HuH-7 (cell line): ENCODE measurements at regions not wholly inside any gene's neighbourhood (a gene's known extent, or its start where the extent isn't known, plus 50 kb on each side); places are given as distances from the start of the nearest gene placed in this dataset.
"Not testable (repeated sequence)": the region's sequence is repeated elsewhere in the genome, so short reads cannot be mapped to it uniquely, and the experiment has no call there.

Experiments used
- DNase-seq: peaks from one replicate; pipeline ENCODE4 v3.0.0; 2011; ENCODE audit warnings: low spot score

DNA sequence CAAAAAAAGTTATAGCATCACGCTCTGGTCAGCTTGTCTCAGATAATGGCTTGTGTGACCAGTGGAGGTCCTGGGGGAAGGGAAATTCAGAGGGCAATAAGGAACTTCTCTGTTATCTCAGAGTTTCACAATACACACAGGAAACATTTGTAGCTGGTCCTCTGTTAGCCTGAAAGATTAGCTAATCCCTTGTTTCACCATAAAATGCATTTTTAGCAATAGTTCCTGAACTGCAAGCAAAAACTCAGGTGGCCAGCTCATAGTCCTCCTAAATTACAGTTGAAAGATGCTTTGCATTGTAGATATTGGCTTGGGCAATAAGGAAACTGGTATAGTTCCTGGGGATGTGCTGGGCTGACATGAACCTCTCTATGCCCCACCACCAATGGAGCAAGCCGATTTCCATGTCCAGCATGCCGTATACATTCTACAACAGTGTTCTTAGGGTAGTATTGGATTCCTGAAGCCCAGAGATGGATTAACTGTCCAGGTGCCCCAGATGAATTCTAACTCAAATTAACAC, 141.5 kb upstream of the TBL1XR1 start:
- DNase-seq = peak; percentile 52

DNA sequence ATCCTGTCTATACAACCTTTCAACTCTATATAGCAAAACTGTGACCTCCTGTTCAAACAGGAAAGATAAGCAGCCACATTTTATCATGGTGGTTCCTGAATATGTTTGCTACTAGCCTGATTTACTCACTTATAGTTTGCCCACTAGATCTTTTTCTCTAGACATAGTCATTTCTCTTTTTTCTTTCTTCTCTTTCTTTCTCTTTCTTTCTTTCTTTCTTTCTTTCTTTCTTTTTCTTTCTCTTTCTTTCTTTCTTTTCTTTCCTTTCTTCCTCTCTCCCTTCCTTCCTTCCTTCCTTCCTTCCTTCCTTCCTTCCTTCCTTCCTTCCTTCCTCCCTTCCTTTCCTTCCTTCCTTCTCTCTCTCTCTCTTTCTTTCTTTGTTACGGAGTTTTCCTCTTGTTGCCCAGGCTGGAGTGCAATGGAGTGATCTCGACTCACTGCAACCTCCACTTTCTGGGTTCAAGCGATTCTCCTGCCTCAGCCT, 142.0 kb upstream of the TBL1XR1 start:
- DNase-seq = not testable (repeated sequence)

DNA sequence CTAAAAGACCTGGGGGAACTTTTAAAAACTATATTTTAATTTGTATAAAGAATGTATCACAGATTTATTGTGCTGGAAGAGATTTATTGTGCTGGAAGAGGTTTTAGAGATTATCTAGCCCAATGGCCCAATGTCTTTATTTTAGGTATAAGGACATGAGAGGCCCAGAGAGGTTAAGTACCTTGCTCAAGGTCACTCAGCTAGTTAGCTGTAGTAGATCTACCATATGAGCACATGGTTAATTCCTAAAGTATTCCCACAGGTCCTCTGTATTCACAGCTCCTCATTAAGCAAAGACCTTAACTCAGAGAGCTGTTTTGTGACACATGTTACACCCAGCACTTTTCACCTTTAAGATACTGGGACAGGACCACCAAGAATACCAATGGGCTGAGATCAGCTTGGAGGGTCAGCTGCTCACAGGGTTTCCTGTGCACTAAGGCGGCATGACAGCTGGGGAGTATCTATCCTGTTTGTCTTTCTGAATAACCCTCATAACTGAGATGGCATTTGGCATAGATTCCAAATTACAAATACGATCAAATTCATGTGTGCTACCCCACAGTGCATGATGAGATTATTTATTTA, 143.1 kb upstream of the TBL1XR1 start:
- no peak for DNase-seq

DNA sequence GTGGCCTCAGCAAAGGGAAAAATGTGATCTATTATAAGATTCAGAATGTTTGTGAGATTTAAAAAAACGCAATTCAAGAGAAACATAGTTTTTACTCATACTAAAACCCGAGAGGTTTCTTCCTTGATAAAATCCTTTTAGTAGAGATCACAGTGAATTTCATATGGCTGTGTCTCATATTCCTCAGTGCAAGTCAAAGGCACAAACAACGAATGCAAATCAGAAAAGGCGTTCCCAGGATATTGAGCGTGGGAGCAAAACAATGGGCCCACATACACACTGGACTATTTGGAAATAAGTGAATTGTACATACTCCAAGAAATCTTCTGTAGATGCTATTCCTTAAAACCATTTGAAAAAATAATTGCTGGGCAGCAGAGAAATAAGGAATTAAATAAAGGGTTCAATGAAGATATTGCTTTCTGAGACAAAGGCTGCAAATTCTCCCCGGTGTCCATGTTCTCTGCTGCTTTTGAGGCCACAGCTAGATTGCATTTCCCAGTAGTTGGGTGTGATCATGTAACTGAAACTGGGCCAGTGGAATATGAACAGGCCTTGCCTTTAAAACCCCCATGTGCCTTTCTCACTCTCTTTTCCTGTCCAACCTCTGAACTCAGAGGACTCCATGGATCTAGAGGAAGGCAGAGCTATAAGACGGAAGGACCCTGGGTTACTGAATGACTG, 144.6 kb upstream of the TBL1XR1 start:
- DNase-seq = no peak

DNA sequence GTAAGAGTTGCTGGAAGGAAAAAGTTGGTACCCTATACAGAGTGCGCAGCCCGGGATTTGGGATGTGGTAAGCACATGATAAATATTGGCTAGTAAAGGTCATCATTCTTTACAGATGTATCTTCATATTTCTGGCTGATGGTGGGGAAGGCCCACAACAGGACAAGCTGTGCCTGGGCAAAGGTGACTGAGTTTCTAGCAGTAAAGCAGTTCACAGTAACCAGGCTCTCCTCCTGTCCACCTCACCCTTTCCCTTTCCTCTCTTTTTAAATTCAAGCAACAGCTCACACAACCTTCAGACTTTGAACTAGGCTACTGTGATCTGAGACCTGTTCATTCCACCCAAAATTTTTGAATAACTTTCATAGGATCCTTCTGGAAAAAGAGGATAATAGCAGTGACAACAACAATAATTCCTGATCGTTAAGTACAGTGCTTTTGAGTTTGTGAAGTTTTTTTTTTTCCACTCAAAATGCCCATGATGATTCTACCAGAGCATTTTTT, 145.9 kb upstream of the TBL1XR1 start:
- no peak for DNase-seq

DNA sequence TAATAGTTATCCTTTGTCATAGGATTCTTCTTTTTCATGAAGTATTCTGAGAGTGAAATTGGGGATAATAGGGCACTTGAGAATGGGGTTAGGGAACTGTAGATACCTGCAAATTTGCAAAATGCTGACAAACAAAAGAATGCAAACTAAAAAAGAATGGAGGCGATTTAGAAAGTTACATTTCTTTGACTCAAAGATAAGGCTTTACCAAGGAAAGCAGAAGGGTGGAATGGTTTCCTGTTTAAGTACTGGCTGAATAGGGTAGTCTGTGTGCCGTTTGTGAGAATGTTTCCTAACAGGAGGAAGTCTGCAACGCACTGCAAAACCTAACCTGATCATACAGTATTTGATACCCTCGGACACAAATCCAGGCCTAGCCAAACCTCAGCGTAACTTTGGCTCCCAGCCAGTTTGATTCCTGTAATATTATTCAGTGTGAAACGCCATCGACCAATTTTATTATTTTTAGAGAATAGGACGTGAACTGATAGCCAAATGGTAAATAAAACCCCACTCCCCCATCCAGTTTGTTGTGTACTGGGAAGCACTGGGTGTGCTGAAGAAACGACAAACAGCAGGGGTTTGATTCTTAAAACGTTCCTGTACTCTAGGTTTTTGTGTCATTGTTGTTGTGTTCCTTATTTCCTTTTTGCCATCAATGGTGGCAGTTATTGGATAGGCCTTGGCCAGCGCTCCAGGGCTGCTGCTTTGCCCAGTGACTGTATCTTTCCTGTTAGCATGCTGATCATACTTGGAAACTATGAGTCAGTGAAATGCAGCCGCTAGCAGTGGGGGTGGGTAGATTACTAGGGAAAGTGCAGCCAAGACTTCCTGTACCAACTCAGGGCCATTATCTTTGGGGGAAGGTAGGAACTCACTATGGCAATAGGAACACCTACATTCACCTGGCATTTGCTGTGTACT, 148.0 kb upstream of the TBL1XR1 start:
- DNase-seq = no peak

DNA sequence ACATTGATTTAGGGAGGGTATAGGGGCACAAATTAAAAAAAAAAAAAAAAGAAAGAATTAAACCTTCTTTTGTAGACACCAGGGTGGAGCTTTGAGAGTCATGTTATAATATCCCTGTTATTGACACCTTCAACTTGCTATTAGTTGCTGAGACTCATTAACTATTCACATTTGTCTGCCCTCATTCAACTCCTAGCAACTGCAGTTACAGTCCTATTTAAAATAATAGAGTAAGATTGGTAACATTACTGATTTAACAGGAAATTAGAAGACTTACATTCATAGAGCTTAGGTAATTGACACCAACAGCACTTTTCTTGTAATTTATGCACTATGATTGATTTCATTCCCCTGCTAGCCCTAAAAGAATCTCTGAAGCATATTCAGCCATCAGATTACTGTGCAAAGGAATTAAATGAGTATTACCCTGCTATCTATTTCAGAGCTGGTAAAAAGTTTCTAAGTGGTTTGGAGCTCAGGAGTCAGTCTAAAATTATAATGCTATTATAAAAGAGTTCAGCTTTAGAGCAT, 148.8 kb upstream of the TBL1XR1 start:
- no peak for DNase-seq

DNA sequence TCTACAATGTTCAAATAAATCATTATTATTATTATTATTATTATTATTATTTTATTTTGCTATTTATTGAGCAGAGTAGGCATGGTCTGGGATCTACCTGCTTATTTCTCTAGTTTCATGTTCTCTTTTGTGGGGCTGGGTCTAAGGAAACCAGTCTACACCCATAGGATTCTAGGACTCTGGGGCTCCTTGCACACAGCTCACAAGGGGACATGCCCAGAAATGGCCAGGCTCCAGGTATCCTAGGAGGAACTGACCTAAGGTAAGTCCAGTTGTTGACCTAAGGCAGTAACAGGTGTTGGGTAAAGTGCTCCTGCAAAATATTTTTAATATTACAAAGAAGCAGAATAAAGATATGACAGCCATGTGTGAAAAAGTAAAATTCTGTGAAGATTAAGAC, 149.6 kb upstream of the TBL1XR1 start:
- DNase-seq = no peak

DNA sequence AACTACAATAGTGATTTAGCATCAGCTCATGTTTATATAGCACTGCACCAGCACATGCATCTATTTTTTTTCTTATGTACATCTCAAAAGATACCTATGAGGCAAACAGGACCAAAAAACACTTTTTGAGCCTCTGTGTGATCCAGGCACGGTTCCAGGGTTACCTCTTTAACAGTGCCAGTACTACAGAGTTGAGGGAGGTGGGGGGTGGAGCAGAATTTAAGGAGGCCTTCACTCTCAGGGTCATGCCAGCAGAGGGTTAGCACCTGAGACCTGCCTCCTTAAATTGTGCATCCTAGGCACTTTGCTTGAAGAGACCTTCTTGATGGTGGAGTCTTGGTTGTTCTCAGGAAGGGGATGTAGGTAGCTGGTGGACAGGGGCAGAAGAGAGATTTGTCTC, 150.3 kb upstream of the TBL1XR1 start:
- no peak for DNase-seq

DNA sequence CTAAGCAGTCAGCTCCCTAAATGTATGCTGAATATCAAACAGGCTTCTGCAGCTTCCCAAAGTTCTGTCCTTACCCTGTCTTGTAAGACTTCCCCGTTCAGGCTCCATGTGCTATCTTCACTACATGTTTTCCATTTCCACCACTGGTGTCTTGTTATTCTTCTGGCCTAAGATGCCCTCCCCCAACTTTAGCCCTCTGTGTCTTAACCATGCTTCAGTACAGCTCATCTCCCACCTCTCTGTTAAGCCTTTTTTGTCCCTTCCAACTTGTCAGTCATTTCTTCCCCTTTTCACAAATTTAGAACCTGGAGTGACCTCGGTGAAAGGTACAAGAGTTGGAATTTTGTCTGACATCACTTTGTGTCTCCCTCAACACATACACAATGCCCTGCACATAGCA, 151.7 kb upstream of the TBL1XR1 start:
- no peak for DNase-seq

DNA sequence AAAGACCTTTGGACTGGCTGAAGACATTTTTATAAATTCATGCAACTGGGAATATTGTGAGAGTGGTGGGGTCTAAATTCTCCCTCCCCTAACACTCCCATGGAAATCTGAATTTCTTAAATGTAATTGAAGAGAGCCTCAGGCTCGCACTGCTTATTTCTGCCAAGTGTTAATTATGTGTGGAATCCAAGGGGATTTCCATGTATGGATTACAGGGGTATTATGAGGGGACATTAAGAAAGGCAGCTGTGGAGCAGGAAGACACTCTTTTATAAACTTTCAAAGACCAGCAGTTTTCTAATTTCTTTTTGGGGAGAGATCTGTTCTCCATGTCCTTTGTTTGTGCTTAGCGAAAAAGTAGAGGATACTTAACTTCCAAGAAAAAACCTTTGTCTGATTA, 152.1 kb upstream of the TBL1XR1 start:
- DNase-seq = no peak

DNA sequence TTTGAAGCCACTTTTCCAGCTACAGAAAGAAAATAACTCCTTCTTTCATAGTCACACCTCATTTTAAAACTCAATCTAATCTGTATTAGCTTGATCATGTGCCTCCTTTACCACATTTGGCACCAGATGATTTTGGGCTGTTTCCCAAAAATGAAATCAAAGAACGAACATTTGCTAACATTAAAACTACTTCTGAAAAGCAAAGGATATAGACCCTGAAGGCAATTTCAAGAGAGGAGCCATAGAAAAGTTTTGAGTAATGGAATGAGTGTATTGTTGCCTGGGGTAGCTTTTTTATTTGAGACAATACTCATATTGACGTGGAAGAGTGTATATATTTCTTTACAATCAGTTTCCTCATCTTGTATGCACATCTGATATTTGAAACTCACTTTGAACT, 152.8 kb upstream of the TBL1XR1 start:
- no peak for DNase-seq

DNA sequence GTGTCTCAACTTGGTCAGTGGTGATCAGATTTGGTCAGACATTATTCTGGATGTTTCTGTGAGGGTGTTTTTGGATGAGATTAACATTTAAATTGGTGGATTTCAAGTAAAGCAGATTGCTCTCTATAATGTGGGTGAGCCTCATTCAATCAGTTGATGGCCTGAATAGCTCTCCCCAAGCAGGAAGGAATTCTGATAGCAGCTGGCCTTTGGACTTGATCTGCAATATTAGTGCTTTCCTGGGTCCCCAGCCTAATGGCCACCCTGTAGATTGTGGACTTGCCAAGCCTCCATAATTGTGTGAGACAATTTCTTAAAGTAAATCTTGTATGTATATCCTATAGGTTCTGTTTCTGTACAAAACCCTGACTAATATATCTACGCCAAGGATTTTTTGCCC, 153.9 kb upstream of the TBL1XR1 start:
- DNase-seq = no peak

DNA sequence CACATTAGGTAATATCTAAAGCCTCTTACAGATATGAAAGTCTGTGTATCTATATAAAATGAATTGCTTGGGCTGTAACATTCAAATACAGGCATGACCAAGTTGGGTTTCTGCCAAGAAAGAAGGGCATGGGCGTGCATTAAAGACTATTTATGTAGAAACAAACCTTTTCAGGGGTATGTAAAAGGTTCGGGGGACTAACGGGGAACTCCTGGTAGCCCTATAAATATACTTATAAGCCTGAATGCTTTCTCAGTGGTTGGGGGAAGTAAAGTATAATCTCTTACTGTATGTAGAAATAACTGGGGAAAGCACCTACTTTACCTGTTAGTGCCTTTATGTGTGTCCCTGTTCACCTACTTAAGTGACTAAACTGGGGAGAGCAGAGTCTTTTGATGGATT, 154.5 kb upstream of the TBL1XR1 start:
- DNase-seq = no peak

DNA sequence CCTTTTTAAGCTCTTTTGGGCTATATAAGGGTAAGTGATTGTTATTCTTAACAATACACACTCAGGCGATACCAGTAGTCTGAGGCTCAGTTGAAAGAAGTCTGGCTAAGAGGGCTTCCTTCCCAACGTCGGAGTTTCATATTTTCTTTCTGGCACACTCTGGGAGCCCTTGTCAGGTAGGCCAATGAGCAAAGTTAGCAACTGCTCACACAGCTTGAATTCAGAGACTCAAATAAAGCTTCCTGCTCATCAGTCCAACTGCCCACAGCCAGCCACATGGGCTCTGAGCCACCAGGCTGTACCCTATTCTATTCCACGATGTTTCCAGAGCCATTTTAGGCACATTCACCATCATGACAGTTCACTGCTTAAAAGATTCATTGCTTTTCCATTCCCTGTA, 155.1 kb upstream of the TBL1XR1 start:
- DNase-seq = no peak

DNA sequence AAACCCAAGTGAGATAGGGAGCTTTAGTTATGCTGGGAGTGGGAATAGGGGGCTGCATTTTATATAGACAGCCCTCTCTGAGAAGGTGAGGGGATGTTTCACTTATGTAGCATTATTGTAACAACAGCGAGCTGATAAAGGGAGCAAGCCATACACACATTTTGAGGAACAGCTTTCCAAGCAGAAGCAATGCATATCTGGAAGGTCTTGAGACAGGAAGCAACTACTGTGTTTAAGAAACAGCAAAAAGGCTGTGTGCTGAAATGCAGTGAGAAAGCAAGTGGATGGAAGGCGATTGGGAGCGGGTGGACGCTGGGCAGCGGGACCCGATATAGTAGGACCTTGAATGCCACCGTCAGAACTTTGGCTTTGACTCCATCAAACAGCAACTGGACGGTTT, 155.9 kb upstream of the TBL1XR1 start:
- no peak for DNase-seq

DNA sequence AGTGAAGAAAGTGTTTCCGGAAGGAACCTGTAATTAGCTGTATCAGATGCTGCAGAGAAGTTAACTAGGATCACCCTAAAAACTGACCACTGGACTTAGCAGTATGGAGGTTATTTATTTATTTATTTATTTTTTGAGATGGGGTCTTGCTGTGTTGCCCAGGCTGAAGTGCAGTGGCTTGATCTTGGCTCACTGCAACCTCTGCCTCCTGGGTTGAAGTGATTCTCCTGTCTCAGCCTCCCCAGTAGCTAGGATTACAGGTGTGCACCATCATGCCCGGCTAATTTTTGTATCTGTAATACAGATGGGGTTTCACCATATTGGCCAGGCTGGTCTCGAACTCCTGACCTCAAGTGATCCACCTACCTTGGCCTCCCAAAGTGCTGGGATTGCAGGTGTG, 156.6 kb upstream of the TBL1XR1 start:
- not testable (repeated sequence) for DNase-seq

DNA sequence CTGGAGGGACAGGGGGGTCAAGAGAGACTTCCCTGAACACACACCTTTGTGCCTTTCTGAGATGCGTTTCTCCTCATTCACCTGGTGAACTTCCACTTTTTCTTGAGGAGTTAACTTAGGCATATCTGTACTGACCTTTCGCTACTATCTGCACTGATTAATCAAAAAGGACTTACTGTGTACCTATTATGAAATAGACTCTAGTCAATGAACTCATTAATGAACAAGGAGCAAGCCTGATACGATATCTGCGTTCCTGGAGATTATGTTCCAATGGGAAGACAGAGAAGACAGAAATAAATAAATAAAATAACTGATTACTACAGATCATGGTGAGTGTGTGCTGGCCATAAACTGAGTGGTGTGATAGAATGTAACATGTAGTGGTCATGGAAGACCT, 157.2 kb upstream of the TBL1XR1 start:
- DNase-seq = no peak

DNA sequence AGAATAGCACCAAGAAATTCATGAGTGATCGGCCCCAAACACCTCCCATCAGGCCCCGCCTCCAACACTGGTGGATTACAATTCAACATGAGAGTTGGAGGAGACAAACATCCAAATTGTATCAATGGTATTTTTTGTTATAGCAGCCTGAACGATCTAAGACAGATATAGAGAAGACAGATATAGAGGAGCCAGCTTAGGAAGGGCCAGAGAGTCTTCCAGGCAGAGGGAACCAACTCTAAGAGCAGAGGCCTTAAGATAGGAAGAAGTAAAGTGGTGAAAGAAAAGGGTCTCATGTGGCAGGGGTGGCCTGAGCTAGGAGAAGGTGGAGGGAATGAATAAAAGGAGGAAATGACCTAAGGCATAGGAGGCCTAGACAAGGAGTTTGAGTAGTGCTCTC, 158.8 kb upstream of the TBL1XR1 start:
- no peak for DNase-seq

DNA sequence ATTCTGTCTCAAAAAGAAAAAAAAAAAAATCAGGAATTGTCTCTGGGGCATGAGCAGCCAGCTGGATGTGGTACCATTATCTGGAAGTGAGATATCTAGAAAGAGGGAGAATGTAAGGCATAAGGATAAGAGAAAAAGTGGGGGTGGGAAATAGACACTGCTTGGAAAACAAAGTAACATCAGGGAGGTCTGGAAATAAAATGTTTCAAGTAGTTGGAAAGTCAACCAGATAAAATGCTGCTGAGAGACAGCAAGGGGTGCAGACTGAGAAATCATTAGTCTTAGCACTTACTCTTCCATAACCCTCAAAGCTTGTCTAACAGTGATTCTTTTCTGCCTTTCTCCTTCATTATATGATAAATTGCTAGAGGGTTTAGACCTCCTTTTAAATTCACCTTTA, 159.7 kb upstream of the TBL1XR1 start:
- DNase-seq = no peak

DNA sequence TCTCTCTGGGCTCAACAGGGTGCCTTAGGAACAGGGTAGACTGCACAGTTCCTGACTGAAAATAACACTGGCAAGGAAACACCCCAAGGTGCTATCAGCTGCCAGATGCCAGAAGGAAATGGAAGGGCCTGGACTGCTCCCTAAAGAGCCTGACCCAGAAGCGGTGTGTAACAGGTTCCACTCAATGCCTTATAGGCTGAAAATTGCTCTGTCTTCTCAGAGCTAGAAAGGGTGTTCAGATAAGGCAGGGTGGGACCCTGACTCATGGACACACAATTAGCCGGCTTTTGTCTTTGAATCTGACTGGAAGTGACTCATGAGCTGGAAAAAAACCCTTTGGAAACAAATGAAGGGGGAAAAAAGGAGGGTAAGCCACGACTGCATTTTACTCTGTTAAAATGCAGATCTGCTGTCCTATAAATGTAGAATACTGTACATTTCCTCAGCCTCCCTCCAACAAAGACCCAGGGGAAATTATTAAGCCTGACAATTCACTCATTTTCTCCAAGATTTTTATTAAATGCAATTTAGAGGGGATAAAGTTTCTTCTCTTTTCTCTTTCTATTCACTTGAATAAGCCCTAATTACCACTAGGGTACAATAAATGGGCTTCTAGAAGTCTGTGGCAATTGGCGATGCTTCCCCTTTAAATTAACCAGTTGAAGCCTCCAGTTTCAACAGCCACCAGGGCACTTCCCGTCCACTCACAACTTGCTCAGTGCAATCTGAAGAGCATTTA, 160.2 kb upstream of the TBL1XR1 start:
- no peak for DNase-seq
